Activated CD4-positive, alpha-beta T cell treated with anti-CD3 and anti-CD28 coated beads, Interleukin-2, amount 50 U/mL, for 1 hour (primary cell): ENCODE measurements at regions not wholly inside any gene's neighbourhood (a gene's known extent, or its start where the extent isn't known, plus 50 kb on each side); places are given as distances from the start of the nearest gene placed in this dataset.

Source experiments
- DNase-seq: peaks from one replicate; pipeline ENCODE4 v3.0.0-alpha.2; 2020

- DNase-seq = no peak
Measured at GRCh38 chr5:107293541-107294210, 377.1 kb downstream of the EFNA5 start.

GRCh38 chr5:107291866-107292265, 378.9 kb downstream of the EFNA5 start:
- no peak for DNase-seq

DNA sequence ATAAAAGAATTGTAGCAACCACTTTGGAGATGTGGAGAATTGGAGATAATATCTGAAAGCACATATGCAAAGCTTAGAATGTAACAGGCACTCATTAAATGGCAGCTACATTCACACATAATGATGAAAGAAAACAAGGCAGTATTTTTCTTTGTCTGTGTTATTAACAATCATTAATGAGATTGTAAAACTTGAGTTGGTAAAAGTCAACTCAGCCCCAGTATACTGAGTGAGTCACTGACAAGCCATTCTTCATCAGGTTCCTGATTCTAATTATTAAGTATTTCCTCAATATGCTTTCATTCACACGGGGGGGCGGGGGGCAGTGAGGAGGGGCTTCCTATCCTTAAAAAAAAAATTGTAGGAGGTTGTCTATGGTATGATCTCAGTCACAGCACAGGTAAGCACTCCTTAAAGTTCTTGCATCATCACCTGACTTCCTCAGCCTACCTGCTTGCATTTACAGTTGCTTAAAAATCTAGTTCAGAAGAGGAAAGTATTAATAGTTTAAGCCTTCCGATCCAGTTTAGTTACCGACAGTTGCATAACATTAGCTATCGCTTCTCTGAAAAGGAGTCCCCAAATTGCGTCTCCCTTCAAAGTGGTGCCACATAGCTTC, 379.8 kb downstream of the EFNA5 start:
- no peak for DNase-seq

DNA sequence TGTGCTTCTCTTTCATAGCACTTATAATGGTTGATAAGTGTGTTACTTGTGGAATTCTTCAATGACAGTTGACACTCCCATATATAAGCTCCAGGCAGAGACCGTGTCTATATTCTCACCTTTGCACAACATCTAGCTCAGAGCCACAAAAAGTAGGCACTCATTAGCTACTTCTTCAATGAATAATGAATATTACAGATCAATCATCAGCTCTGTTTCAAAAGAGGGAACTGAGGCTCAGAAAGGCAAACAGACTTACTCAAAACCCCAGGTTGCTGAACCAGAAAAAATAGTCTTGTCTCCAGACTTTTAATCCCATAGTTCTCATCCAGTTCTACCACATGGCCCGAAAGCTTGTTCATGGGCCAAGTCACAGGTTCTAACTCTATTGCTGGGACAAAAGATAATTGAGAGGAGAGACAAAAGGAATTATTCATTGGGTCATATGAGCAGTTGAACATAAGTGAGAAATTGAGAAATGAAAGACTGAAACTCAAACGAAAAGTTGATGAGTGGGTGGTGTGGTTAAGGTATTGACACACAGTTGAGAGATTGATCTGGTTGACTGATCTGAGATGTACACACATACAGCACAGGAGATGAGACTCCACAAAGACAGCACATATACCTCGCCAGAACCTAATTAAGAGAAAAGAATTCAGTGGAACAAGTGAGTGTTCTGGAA, 381.6 kb downstream of the EFNA5 start:
- DNase-seq = no peak

DNA sequence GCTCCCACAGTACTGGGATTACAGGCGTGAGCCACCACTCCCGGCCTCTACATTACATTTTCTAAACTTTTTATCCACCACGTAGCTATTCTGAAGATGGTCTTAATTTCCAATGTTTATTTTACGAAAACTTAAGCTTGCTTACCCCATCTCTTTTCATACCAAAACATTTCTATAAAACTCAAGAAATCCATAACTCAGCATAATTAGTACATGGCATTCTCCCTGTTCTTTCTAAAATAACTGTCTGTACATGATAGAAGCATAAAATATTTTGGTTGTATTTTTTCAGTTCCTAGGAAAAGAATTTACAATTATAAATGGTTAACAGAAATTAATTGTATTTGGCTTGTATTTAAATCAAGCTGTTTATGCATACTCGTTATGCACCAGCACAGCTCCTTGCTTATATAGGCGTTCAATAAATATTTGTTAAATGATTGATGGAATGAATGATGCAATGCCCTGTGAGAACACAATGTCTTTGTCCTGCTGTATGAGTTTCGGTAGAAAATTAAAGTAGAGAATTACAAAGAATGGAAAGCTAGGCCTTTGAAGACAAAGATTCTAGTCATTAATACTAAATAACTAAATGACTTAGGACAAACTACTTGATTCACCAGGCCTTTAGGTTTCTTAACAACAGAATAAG, 384.2 kb downstream of the EFNA5 start:
- no peak for DNase-seq

DNA sequence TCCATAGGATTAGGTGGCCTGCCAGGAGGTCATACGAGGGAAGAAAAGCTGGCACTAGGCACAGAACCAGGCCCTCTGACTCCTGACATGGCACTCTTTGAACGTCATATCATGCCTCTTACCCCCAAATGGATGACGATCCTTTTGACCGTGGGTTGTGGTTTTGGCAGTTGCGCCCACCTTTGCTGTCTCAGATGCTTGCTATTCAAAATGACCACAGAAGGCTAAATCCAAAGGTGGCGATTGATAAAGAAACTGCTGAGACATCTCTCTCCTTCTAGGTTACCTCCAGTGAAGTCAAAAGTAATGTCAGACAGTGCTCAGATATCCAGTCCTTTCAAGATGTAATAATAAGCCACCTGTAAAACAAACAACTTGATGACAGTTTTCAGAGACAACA, 385.0 kb downstream of the EFNA5 start:
- no peak for DNase-seq

- DNase-seq = no peak
Measured at GRCh38 chr5:107284822-107285525, 385.8 kb downstream of the EFNA5 start.

- no peak for DNase-seq
Measured at GRCh38 chr5:107282061-107282460, 388.7 kb downstream of the EFNA5 start.

GRCh38 chr5:107278774-107279173, 392.0 kb downstream of the EFNA5 start:
- DNase-seq = no peak

GRCh38 chr5:107277485-107278125, 393.1 kb downstream of the EFNA5 start:
- no peak for DNase-seq

- no peak for DNase-seq
Measured at GRCh38 chr5:107275333-107275732, 395.4 kb downstream of the EFNA5 start.

DNA sequence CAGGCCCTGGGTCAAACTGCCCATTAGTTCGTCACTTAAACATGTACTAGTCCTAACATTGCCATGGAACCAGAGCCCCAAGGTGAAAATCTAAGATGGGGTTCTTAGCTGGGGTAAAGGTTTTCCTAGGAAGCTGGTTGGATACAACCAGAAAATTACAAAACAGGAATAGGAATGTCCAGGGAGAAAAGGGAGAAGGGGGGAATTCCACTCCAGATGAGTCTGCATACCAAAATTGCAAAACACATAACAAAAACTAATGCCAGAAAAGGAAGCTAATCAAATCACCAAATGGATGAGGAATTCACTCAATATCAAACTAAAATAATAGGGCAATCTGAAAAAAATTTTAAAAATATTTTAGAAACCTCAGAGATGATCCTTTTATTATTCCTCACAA, 396.2 kb downstream of the EFNA5 start:
- no peak for DNase-seq

- DNase-seq = no peak
Measured at GRCh38 chr5:107272954-107273353, 397.8 kb downstream of the EFNA5 start.

GRCh38 chr5:107272509-107272908, 398.2 kb downstream of the EFNA5 start:
- no peak for DNase-seq

GRCh38 chr5:107271682-107272350, 398.9 kb downstream of the EFNA5 start:
- no peak for DNase-seq

DNA sequence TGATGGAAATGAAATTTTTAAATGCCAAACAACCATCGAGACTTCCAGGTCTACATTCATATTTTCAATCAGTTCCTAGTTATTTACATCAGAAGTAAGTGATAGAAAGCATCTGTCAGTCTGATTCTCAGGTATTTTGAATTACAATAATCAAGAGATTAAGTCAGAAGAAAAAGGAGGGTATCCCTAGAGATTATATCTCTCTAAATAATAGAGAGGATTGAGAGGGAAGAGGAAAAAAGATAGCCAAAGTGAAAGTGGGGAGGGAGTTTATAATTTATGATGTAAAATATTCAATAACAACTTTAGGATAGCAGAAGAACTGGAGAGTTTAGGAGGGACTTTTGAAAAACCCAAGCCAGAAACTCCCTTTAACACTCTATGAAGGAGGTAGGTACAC, 400.2 kb downstream of the EFNA5 start:
- no peak for DNase-seq

DNA sequence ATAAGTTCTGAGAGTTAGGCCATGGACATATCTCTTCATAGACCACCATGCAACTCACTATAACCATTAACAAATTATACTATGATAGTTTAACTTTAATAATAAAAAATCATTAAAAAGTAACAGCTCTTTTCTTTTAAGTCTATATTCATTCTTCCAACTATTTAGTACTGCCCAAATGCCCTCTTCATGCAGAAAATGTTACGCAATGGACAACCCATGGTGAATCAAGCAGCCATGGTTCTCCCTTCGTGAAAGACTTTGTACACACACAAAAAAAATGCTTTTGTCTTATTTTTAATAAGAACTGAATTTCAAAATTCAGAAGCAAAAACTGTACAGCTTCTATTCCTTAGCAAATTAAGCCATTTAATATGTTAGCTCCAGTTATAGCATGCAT, 401.1 kb downstream of the EFNA5 start:
- no peak for DNase-seq

DNA sequence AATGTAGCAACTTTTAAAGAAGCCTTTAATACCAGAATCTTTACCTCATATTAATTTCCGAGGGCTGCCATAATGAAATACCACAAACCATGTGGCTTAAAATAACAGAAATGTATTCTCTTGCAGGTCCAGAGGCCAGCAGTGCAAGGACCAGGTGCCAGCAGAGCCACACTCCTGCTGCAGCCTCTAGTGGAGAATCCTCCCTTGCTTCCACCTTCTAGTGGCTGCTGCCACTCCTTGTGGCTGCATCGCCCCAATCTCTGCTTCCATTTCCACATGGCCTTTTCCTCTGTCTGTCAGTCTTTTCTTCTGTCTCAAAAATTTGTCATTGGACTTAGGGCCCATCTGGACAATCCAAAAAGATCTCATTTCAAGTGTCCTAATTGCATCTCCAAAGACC, 401.5 kb downstream of the EFNA5 start:
- no peak for DNase-seq

- no peak for DNase-seq
Measured at GRCh38 chr5:107268241-107268640, 402.5 kb downstream of the EFNA5 start.

GRCh38 chr5:107266100-107266499, 404.6 kb downstream of the EFNA5 start:
- DNase-seq = no peak

- DNase-seq = no peak
Measured at GRCh38 chr5:107265193-107265592, 405.5 kb downstream of the EFNA5 start.

GRCh38 chr5:107263387-107264018, 407.2 kb downstream of the EFNA5 start:
- no peak for DNase-seq
